Muscle of back (tissue), 3 donors: ENCODE measurements at regions not wholly inside any gene's neighbourhood (a gene's known extent, or its start where the extent isn't known, plus 50 kb on each side); places are given as distances from the start of the nearest gene placed in this dataset.

Experiments
- DNase-seq, 3 donors: peaks; one replicate each; pipeline versions ENCODE4 v3.0.0 to v3.0.0-alpha.2; 2013

GRCh38 chr3:13152826-13153710 is 79.8 kb upstream of the IQSEC1 start:
- no peak for DNase-seq

- DNase-seq = no peak
These were observed 77.4 kb upstream of the IQSEC1 start for GRCh38 chr3:13150624-13151023.

- DNase-seq = no peak
These were observed 76.3 kb upstream of the IQSEC1 start for GRCh38 chr3:13149330-13150108.

GRCh38 chr3:13148561-13149329 is 75.5 kb upstream of the IQSEC1 start:
- DNase-seq = no peak

- DNase-seq = no peak
These were observed 74.9 kb upstream of the IQSEC1 start for GRCh38 chr3:13148126-13148525.

GRCh38 chr3:13147344-13147743 is 74.1 kb upstream of the IQSEC1 start:
- DNase-seq = no peak

- DNase-seq = no peak
These were observed 73.5 kb upstream of the IQSEC1 start for GRCh38 chr3:13146643-13147143.

GRCh38 chr3:13145826-13146642 is 72.8 kb upstream of the IQSEC1 start:
- DNase-seq = no peak

GRCh38 chr3:13145131-13145825 is 72.0 kb upstream of the IQSEC1 start:
- no peak for DNase-seq

- no peak for DNase-seq
These were observed 71.2 kb upstream of the IQSEC1 start for GRCh38 chr3:13144163-13145023.

- DNase-seq = no peak
These were observed 70.3 kb upstream of the IQSEC1 start for GRCh38 chr3:13143381-13144004.

GRCh38 chr3:13142552-13143380 is 69.5 kb upstream of the IQSEC1 start:
- DNase-seq = no peak

GRCh38 chr3:13141991-13142412 is 68.8 kb upstream of the IQSEC1 start:
- DNase-seq = peak; percentile 16 to 76 (median 66)

GRCh38 chr3:13141183-13141582 is 68.0 kb upstream of the IQSEC1 start:
- no peak for DNase-seq

GRCh38 chr3:13140596-13140995 is 67.4 kb upstream of the IQSEC1 start:
- no peak for DNase-seq

GRCh38 chr3:13139471-13140065 is 66.3 kb upstream of the IQSEC1 start:
- DNase-seq = no peak

- DNase-seq = no peak
These were observed 65.6 kb upstream of the IQSEC1 start for GRCh38 chr3:13138833-13139145.
